DMS153 (cell line): ENCODE measurements at regions not wholly inside any gene's neighbourhood (a gene's known extent, or its start where the extent isn't known, plus 50 kb on each side); places are given as distances from the start of the nearest gene placed in this dataset.

ENCODE experiments used
- DNase-seq: peaks from one replicate; lab custom pipeline; 2025; lab: John Stamatoyannopoulos, UW

DNA sequence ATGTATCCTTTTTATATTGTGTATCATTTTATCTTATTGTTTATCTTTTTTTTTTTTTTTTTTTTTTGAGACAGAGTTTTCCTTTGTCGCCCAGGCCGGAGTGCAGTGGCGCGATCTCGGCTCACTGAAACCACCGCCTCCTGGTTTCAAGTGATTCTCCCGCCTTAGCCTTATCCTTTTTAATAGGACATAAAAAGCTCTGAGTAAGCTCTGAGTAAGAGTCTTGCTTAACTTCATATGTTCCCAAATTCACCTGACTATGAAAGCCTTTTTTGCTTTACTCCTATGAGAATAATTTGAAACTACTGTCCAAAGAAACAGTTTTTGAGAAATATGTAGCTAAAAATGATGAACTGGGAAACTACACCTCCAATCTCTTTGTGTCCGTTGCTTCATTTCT, 525.5 kb downstream of the IRS1 start:
- no peak for DNase-seq

DNA sequence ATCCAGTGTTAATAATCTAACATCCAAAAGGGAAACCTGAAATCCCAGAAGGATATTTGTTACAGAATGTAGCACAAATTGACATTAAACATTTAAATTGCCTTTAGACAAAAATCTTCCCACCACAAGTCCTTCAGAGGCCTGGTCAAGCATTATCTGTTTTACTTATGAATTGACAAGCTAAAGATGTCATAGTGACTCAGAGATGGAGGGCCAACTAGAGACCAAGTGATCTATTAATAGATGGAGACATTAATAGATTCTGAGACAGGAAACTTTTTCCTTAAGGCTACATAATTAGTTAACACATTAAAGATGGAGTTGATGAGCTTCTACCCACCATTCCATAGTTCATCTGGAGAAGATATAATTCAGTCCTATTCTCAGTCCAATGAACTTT, 526.2 kb downstream of the IRS1 start:
- DNase-seq, result no peak

DNA sequence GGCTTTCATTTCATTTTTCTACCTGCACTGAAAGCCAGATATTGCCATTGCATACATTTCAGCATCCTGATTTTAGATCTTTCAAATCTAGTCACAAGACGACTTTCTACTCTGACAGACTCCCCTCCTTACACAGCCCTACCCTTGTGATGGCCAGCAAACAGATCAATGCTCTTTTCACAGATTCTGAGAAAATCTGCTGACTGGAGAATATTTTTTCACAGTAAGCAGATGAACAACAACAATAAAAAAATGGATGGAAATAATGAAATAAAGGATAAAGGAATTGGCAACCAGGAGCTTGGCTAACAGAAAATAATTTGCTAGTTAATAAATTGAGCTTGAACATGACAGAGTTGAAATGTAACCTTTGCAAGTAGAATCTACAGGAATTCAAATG, 527.2 kb downstream of the IRS1 start:
- no peak for DNase-seq

DNA sequence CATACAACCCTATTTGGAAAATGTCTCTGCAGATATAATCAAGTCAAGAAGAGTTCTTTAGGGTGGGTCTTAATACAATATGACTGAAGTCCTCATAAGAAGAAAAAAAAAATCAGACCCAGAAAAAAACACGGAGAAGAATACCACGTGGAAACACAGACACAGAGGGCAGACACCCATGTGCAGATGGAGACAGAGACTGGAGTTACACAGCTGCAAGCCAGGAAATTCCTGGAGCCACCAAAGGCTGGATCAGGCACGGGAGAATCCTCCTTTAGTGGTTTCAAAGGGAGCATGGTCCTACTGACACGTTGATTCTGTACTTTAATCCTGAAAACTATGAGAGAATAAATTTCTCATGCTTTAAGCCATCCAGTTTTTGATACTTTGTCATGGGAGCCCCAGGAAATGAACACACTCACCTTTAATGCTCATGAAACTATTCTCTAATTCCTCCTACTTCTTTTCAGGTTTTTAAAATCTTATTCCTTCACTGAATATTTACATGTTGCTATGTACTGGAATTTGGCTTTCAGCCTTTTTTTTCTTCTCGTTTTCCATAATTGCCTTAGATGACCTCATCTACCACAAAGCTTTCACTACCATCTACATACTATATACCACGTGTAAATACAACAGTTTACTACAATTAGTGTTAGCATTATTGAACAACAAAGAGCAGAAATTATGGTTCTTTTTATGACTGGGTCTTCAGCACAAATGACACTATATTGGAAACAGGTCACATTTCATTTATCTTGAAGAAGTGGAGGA, 529.1 kb downstream of the IRS1 start:
- DNase-seq, result no peak

DNA sequence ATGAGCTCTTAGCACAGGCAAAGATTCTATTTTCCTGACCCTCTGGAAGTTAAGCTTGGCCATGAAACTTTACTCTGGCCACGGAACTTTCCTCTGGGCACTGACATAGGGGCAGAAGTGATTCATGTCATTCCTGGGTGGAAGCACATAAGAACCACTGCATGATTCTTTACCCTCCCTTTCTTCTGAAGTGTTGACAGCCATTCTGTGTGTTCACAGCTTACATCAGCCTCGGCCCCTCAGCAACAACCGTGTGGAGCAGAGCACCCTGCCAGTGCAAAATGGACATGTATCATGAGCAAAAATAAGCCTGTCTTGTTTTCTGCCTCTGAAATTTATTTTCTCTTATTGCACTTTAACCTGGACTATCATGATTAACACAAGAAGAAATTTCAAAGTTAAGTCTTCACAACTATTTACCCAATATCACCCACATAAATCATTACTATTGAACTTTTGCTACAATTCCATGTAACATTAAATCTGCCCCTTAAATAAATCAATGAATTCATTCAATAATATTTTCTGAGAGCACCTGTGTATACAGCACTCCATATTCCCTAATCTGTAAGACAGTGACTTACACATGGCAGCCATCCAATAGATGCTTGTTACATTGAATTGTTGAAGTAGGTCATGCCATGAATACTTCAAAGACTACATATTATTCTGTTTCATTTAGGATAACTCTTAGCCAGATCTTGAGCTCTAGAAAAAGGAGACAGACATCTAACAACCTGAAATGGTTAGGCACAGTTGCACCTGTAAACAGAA, 531.9 kb downstream of the IRS1 start:
- no peak for DNase-seq

DNA sequence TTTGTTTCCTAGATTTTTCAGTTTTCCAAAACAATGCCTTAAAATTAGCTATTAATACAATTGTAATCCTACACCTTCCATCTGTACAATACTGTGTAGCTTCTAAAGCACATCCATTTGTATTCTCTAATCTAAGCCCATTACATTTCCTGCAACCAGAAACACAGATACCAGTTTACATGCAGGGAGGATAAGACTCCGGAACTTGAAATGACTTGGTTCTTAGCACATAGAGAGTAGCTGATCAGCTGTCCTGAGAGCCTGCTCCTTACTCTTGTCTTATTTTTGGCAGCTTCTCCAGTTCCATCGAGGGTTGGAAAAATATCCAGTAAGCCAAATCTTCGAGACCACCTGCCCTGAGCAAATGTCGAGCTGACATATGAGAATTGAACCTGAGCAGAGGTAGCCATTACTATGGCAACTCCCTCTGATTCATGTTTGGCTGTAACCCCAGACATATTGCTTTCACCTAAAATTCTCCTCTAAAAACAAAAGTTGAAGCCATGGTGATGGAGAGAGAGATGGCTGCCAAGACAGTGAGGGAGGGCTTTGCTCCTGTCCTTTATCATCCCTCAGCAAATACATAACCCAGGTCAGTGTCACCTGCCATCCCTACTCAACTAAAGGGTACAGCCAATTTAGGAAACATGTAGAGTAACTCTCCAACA, 542.8 kb downstream of the IRS1 start:
- DNase-seq, result no peak

DNA sequence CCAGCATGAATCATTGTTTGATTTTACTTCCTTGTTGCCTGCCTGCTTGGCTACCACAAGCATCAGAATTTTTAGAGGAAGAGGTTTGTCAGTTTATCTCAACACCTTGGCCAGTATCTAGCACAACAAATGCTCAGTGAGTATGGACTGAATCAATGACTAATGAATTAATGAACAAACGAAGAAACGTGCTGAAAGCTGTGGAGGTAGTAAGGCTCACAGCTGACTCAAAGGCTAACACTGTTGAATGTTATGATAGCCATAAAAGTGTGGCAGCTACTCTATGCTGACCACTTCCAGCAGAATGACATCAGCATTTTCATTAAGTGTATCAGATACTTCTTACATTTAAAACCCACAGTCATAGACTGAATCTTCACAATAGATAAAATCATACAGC, 543.4 kb downstream of the IRS1 start:
- no peak for DNase-seq

DNA sequence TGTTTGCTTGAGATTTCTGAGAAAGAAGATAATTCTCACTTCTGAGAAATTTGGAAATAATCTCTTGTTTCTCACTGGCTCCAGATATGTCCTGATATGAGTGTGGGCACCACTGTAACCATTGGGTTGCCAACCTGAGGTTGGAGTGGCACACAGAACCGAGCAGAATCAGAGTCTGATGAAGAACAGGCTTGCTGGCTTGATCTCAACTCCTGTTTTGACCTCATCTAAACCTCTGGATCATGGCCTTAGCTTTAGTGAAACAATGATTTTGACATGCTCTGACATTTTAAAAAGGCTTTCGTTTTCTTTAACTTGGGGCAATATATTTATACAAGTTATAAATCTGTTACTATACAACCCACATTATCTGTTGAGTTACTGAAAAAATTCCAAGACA, 548.0 kb downstream of the IRS1 start:
- no peak for DNase-seq

DNA sequence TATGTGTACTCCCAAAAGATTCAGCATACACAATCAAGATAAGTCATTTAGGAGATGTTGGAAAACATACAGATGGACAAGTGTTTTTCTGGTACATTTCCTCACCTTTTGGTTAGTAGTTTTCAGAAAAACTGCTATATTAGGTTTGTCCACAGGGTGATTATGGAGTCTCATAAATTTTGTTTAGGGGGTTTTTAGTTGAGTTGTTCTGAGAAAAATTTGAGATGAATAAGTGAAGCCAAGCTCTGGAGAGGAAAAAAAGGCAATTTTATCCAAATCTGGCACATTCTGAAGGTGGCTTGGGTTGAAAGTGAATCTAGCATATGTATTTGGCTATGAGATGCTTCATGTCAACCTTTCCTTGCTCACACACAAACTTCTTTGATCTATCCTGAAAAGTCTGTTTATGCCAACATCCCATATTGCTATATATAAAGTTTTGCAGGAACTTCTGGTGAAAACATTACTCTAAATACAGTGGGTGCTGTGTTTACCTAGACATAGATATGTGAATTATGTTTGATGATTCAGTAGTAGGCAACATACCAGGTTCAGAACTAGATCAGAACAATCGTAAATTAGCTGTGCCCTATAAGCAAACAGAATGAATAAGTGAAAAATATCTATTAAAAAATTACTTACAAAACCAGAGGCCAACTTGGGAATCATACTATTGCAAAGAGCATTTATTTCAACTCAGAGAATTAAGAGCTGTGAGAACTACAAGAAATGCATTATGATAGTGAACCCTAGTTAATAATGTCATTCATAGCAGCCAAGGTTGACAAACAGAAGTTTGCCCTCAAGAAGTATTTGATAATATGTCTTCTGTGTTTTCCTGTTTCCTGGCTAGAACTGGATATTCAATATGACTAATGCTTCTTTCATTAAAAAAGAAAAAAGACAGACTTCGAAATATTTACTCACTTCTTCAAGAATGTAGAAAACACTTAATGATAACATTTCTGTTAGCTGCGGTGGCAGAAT, 552.0 kb downstream of the IRS1 start:
- no peak for DNase-seq

DNA sequence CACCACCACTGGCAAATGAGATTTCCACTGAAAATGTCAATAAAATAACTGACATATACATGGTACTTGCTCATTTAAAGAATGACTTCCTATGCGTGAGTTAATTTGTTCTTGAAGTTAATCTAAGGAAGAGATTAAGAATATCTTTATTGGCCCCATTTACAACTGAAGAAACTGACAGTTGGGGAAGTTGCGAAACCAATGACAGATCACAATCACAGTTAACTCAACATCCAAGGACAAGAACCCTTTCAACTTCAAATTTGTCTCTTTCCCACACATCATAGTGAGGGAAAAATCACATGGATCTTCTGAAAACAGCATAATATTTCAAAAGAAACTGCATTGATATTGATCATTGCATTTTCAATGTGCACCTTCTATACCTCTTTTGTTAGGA, 565.4 kb downstream of the IRS1 start:
- no peak for DNase-seq

DNA sequence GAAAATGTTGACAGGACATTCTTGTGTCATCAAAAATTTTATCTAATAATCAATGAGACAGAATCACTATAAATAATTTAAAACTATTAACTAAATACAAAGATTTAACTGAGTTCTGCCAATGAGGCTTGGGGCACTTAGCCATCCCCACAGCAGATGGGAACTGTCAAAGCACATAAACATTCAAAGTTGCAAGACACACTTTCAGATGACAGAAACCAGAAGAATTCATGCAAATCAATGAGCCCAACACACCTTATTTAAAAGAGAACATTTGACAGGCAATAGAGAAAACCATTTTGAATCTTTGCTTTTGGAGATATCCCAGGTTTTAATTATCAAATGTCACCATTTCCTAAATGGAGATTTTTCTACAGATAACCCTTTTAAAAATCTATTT, 566.2 kb downstream of the IRS1 start:
- no peak for DNase-seq

DNA sequence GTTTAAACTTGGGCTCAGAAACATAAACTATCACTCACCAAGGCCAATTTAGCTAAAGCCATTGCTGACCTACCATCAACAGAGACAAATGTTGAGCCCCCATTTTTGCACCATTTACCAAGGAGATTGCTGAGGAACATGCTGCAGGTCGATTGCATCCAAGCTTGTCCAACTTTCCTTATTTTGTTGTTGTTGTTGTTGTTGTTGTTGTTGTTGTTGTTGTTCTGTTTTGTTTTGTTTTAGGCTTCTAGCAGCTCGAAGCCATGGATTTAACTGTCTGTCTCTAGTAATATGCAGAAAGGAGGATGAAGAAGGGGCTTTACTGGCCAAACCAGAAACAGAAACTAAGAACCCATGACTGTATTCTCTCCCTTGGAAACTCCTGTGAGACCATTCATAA, 571.5 kb downstream of the IRS1 start:
- DNase-seq, result no peak

DNA sequence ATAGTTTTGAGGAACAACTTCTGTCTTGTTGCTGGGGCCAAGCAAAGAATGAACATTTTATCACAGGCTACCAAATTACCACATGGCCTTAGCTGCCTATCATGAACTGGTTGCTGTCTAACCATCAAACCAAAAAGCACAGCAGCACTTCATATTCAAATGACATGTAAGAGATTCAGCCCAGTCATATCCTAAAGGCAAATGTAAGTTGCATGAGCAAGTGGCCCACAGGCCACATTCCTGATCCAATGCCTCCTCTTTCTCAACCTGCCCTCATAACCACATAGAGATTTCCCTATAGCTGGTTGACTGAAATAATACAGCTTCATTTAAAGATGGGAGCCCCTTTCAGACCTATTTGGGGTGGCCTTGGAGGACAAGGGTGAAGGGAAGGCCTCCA, 572.3 kb downstream of the IRS1 start:
- no peak for DNase-seq

DNA sequence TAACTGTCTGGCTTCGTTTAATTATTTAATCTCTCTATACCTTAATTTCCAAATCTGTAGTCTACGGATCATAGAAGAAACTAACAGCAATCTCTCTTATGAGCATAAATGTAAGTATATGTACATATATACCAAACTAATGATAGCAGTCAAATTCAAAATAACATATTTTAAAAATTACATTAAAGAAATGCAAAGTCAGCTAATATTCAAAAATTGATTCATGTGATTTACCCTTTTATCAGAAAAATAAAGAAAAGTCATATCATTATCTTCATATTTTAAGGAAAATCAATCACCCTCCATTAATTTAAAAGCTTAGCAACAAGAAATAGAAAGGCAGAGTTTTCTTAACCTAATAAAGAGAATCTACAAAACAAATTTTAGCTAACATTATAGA, 575.9 kb downstream of the IRS1 start:
- no peak for DNase-seq

DNA sequence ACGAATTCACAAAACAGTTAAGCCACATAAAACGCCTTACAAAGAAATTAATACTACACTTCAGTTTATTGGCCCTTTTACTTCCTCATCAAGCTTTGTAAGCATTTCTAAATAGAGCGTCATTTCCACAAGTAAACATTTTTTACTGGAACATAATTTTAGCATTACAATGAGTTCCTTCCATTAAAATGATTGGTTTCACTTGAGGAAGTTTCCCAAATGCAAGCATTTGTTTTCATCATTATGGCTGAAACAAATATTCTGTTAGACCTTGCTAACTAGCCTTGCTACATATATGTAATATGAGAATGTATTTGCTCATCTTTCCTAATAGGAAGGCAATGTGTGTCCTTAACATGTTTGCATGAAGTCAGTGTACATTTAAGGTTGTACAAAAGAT, 579.1 kb downstream of the IRS1 start:
- no peak for DNase-seq

DNA sequence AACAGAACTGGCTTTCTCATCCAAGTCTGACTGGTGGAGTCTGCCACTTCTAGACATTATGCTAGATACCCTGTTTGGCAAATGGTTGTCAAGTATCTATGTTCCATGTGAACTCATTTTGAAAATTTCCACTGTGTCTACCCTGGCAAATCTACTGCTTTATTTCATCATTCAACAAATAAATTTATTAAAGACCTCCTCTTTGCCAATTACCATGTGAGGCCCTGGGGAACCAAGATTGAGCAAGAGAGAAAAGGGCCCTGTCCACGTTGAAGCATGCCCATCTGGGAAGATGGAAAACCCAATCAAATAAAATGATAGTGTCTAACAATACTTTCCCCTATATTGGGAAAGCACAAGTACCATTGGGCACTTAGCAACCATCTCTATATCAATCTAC, 582.4 kb downstream of the IRS1 start:
- DNase-seq, result no peak

DNA sequence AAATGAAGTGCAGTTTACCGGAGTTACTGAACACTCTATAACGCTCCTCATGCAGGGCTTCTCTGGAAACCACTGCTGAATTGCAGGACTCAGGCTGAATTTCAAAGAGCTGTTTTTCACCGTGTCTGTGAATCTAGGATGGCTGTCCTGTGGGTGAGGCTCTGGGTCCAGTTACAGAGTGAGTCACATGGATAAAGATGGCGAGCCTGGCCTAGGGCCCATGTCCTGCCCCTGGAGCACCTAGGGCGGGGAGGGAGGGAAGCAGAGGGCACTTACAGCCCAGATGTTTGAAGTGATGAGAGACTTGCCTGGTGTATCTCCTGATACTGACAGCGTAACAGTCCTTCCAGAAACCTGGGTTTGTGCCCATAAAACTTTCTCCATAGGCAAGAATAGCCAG, 583.0 kb downstream of the IRS1 start:
- DNase-seq, result no peak

DNA sequence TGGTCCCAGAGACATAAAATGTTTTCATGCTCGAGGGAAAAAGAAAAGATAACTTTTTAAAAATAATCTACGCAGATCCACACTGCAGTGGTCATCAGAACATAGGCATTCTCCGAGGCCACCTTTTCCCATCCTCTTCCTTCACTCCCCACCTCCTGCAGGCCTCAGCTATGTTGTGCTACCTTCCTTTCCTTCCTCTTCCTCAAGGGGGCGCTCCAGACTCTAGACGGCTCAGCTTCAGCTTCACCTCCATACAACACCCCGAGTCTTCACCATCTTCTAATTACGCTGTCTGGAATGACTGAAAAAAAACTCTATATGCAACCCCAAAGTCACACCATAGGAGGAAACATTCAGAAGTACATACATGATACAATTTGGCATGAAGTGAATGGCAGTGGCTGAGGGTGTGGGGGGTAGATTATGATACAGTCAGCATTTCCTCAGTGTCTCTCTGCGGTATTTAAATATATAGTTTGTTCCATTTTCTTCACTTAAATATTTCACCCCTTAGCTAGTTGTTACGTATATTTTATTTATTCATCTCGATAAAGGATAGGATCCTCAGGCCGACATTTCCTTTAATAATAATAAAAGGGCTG, 583.6 kb downstream of the IRS1 start:
- DNase-seq, result no peak

DNA sequence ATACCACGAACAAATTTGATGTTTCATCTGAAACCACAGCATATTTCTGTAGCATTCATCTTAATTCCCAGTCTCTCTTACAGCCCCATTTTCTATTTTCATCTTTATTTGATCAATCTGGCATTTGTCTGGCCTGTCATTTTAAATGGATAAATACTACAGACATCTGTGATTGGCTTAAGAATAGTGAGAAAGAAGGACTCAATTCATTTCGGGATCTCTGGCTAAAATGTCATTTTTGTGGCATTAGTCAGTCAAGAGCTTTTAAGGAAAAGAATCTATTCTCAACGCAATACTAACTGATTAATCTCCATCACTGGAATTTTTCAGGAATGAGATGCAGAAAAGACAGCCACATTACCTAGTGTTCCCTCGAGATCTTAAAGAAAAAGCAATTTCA, 585.9 kb downstream of the IRS1 start:
- DNase-seq, result no peak

DNA sequence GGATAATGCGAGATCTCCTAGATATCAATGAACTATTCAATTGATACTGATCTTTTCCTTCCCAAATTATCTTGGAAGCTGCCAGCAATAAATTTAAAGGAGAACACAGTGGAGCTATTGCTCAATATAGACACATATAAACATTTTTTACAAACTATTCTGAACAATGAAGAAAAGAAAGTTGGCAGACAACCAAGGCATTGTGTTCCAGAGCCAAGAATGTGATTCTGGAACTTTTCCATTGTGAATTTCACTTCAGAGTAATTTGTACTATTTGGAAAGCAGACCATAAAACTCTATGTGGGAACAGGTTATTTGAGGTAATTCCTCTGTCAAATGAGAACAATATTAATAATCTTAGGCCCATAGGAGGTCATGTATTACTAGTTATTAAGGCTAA, 588.2 kb downstream of the IRS1 start:
- no peak for DNase-seq

DNA sequence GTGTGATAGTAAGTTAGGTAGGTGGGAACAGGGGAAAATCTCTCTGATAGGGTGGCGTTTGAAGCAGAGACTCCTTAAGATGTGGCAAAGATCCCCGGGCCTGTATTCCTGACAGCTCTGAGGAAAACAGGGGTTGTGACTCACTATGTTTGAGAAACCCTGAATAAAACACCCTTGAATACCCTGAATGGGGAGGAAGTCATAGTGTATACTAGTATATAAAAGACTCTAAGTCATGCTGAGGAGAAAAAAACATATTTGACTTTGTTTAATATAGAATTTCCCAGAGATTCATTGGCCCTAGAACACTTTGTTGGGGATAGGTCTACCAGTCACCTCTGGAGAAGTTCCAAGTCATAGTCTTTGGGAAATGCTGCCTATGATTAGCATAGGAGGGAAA, 590.9 kb downstream of the IRS1 start:
- no peak for DNase-seq

DNA sequence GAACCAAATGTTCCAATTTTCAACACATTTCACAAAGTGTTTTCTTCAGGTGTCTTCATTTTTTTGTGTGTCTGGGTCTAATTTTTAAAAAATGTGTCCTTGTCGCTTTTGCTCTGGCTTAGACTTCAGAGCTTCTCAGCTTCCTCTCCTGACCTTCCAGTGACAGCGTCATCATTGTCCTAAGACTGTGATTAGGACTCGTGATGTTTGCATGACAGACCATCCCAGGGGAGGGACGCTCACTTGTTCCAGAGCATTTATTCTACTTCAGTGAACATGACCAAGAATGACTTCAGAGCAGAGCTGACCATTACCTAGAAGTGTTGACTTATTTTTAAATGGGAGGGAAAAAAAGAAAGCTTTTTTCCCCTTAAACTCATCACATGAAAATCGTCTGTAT, 591.9 kb downstream of the IRS1 start:
- DNase-seq, result no peak
